GM12865 (cell line): ENCODE measurements at regions not wholly inside any gene's neighbourhood (a gene's known extent, or its start where the extent isn't known, plus 50 kb on each side); places are given as distances from the start of the nearest gene placed in this dataset.

Experiments used
- DNase-seq: peaks from one replicate; pipeline ENCODE4 v3.0.0; 2010; ENCODE audit warnings: low read depth
- H3K4me3 ChIP-seq: 2 replicates; pipeline ENCODE4 v1.5.1; 2011; ENCODE audit warnings: mild to moderate bottlenecking, low read depth, low read length, control low read depth
- TF ChIP-seq, protein P1 (sequence below): IDR thresholded peaks from 2 replicates; pipeline ENCODE4 v1.5.1; 2011; ENCODE audit warnings: low read length, control low read depth, low read depth, inconsistent platforms; ENCODE audit not compliant: insufficient read depth; ENCODE audit errors: missing control alignments

DNA sequence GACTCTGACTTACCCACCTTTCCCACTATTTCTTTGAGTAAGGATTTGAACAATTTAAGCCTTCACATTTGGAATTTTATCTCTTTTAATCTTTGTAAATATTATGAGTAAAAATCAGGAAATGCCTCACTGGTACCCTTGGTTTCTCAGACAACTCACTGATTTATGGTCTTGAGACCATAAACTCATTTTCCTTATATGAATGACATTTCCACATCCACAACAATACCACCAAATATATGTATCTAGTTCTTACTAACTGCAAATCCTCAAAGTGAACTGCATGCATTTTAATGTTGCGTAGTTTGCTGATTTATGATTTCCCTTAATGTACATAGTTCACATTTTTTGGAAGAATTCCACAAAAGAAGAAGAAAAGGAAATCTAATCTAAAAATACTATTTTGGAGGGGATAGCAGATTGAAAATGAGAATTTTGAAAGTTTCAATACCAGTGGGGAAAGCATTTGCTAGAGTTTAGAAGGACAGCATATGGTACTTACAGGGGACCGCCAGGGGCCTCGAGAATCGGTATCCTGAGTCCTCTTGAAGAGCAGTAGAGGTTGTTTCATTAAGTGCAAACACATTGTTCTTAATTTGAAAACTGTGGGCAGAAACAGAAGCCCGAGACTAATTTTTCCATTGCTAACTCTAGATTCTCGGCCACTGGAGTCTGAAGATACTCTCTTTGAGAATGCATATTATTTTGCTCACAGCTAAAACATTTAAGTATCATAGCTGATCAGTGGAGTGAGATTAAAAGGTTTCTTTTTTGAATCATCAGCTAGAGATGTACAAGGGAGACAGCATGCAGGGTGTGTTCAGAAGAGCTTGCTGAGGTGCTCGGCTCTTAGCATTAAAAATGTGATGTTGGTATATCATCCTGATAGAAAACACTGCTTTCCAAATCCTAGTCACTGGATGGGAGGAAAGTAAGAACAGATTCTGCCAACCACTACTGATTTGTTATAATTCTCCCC lies 964.0 kb downstream of the GATA3 start:
- no peak for DNase-seq
- H3K4me3 ChIP-seq: no peak overlapping the region
- TF ChIP-seq, protein P1, sequence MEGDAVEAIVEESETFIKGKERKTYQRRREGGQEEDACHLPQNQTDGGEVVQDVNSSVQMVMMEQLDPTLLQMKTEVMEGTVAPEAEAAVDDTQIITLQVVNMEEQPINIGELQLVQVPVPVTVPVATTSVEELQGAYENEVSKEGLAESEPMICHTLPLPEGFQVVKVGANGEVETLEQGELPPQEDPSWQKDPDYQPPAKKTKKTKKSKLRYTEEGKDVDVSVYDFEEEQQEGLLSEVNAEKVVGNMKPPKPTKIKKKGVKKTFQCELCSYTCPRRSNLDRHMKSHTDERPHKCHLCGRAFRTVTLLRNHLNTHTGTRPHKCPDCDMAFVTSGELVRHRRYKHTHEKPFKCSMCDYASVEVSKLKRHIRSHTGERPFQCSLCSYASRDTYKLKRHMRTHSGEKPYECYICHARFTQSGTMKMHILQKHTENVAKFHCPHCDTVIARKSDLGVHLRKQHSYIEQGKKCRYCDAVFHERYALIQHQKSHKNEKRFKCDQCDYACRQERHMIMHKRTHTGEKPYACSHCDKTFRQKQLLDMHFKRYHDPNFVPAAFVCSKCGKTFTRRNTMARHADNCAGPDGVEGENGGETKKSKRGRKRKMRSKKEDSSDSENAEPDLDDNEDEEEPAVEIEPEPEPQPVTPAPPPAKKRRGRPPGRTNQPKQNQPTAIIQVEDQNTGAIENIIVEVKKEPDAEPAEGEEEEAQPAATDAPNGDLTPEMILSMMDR: no peak

DNA sequence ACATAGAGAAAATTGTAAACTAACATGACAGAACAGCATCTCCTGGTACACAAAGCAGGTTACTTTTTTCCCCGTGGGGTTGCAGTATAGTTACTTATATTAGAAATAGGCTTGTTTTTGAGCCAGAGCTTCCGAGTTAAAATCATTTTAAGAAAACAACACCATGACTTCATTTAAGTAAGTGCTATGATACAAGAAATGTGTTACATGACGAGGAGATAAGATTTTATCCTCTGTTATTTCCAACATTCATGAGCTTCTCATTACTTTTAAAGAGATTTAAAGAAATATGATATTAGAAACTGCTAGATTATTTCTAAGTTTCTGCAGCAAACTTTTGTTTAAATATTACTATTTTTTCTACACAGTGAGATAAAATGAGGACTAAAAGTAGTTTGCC lies 968.7 kb downstream of the GATA3 start:
- no peak overlapping the region for H3K4me3 ChIP-seq
- no peak for DNase-seq
- TF ChIP-seq, protein P1: no peak

DNA sequence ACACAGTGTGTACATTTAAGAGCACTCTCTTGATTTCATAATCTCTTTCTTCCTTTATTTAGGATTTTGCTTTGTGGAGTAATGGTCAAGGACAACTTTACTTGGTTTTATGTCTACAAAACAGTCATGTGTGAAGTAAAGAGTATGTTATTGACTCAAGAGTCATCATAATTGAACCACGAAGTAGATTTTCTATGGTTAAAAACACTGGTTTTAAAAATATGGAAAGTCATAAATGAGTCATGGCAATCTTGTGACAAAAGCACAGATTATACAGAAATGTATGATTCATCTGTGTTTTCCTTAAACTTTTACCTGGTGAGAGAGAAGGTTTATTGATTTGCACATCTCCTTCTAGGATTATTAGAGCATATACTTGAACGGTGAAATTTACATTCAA lies 969.7 kb downstream of the GATA3 start:
- DNase-seq: no peak
- no peak overlapping the region for H3K4me3 ChIP-seq
- TF ChIP-seq, protein P1: no peak

DNA sequence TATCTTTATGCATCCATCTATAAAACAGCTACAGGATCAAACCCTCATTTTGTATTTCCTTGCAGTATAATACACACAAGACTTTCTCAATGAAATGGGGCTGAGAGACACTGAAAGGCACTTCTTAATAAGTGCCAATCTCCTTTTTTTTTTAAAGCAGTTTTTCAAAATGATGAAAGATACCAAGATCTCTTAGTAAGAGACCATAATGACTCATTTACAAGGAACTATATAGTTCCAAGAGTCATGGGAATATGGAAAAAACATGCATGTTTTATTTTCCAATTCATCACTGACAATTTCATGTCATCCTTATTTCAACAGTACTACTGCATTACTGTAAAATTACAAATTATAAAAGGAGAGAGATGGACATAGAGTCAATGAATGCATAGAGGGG lies 973.7 kb downstream of the GATA3 start:
- TF ChIP-seq, protein P1: no peak
- no peak overlapping the region for H3K4me3 ChIP-seq
- DNase-seq: no peak

DNA sequence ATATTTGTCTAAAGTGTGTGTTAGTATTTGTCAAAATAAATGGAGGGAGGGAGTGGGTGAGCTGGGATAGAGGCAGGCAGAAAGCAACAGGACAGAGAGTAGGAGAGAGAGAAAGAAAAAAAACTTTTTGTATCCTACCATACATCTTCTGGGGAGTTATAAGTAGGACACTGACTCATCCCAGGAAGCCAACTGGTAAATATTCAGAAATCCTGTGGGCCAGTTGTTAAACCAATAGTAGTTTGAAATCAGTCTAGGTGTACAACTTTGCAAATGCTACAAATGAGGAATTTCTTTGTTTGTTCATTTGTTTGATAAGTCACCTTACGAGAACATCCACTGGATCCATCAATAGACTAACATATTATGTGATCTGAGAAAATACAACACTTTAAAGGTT lies 980.9 kb downstream of the GATA3 start:
- no peak overlapping the region for H3K4me3 ChIP-seq
- DNase-seq: no peak
- TF ChIP-seq, protein P1: no peak

DNA sequence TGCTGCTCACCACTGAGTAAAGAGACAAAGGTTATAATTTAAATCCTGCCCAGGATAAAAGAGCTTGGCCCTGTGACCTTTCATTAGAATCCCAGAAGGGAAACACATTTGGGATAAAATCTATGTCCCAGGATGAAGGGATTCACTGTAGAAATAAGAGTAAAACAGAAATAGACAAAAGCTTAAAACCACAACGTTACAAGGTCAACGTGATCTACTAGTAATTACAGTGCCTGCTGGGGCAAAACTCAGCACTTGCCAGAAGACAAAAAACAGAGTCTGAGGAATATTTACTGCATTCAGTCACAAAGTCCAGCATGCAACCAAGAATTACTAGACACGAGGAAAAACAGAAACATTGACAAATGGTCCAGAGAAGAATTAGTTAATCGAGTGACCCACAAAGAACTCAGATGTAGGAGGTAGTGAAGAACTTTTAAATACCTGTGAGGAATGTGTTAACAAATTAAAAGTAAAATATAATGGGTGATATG lies 982.3 kb downstream of the GATA3 start:
- TF ChIP-seq, protein P1: no peak
- no peak overlapping the region for H3K4me3 ChIP-seq
- no peak for DNase-seq
